HFFc6 (cell line): ENCODE measurements at regions not wholly inside any gene's neighbourhood (a gene's known extent, or its start where the extent isn't known, plus 50 kb on each side); places are given as distances from the start of the nearest gene placed in this dataset.
"Not testable (repeated sequence)": the region's sequence is repeated elsewhere in the genome, so short reads cannot be mapped to it uniquely, and the experiment has no call there.

Experiments used
- DNase-seq: peaks from one replicate; pipeline ENCODE4 v3.0.0-alpha.2; 2018
- H3K27ac Mint-ChIP-seq: 2 replicates; pipeline ENCODE4 v1.8.0; 2020; ENCODE audit warnings: mild to moderate bottlenecking, mixed read lengths
- H3K27me3 Mint-ChIP-seq: 2 replicates; pipeline ENCODE4 v1.8.0; 2021; ENCODE audit warnings: mild to moderate bottlenecking, moderate library complexity, mixed read lengths; ENCODE audit not compliant: insufficient read depth
- H3K36me3 Mint-ChIP-seq: 2 replicates; pipeline ENCODE4 v1.8.0; 2021; ENCODE audit warnings: low read depth, mixed read lengths
- H3K4me1 Mint-ChIP-seq: 2 replicates; pipeline ENCODE4 v1.8.0; 2020; ENCODE audit warnings: low read depth, mixed read lengths
- H3K4me3 Mint-ChIP-seq: 2 replicates; pipeline ENCODE4 v1.8.0; 2020; ENCODE audit warnings: mild to moderate bottlenecking, moderate library complexity, mixed read lengths
- H3K9me3 Mint-ChIP-seq: 2 replicates; pipeline ENCODE4 v1.8.0; 2020; ENCODE audit warnings: mild to moderate bottlenecking, mixed read lengths
- TF ChIP-seq, protein P1 (sequence below): fragments of 200-600 bp; sonication (generic); IDR thresholded peaks from 2 replicates; pipeline ENCODE4 v1.5.0; 2021; ENCODE audit warnings: antibody characterized with exemption, mild to moderate bottlenecking

- DNase-seq = no peak
- Mint-ChIP-seq H3K4me3 (no peak overlapping the region), H3K9me3 (no peaks in the 10 kb centered on the region), H3K27me3 (no peaks in the 10 kb centered on the region; the same call in none of the 2 replicates), H3K36me3 (no peaks in the 10 kb centered on the region), H3K27ac (no peak overlapping the region), H3K4me1 (peaks cover 39% of the 10 kb centered on the region)
- TF ChIP-seq, protein P1, sequence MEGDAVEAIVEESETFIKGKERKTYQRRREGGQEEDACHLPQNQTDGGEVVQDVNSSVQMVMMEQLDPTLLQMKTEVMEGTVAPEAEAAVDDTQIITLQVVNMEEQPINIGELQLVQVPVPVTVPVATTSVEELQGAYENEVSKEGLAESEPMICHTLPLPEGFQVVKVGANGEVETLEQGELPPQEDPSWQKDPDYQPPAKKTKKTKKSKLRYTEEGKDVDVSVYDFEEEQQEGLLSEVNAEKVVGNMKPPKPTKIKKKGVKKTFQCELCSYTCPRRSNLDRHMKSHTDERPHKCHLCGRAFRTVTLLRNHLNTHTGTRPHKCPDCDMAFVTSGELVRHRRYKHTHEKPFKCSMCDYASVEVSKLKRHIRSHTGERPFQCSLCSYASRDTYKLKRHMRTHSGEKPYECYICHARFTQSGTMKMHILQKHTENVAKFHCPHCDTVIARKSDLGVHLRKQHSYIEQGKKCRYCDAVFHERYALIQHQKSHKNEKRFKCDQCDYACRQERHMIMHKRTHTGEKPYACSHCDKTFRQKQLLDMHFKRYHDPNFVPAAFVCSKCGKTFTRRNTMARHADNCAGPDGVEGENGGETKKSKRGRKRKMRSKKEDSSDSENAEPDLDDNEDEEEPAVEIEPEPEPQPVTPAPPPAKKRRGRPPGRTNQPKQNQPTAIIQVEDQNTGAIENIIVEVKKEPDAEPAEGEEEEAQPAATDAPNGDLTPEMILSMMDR = no peak
Observed at GRCh38 chr4:26192899-26193869, 127.6 kb upstream of the RBPJ start.

DNA sequence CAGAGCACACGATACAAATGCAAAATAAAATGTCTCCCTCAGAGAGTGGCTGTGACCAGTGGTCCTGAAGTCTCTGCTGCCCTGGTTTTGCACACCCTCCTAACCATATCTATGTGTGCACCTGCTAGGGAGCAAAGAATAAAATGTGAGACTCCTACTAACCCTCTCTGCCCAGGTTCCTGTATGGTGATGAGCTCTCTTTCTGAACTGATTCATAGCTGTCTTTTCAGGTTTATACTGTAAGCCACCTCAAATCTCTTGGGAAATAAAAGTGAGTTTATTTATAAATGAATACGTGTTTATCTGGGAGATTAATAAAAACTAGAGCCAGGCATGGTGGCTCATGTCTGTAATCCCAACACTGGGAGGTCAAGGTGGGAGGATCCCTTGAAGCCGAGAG lies 126.0 kb upstream of the RBPJ start:
- H3K4me1 Mint-ChIP-seq = peaks cover 54% of the 10 kb centered on the region
- H3K9me3 Mint-ChIP-seq = no peaks in the 10 kb centered on the region
- H3K27ac Mint-ChIP-seq = no peak overlapping the region
- no peak for DNase-seq
- TF ChIP-seq, protein P1 = no peak
- H3K27me3 Mint-ChIP-seq = no peaks in the 10 kb centered on the region; the same call in none of the 2 replicates
- H3K4me3 Mint-ChIP-seq = no peak overlapping the region
- no peaks in the 10 kb centered on the region for H3K36me3 Mint-ChIP-seq

GRCh38 chr4:26196567-26196966 lies 124.2 kb upstream of the RBPJ start:
- Mint-ChIP-seq H3K9me3 (no peaks in the 10 kb centered on the region), H3K36me3 (no peaks in the 10 kb centered on the region), H3K4me1 (peaks cover 64% of the 10 kb centered on the region), H3K4me3 (no peak overlapping the region), H3K27ac (no peak overlapping the region), H3K27me3 (no peaks in the 10 kb centered on the region; the same call in none of the 2 replicates)
- no peak for DNase-seq
- TF ChIP-seq, protein P1 = no peak

GRCh38 chr4:26197018-26197779 lies 123.6 kb upstream of the RBPJ start:
- Mint-ChIP-seq H3K27me3 (no peaks in the 10 kb centered on the region; the same call in none of the 2 replicates), H3K36me3 (no peaks in the 10 kb centered on the region), H3K27ac (peak overlapping the region; percentile 78), H3K9me3 (no peaks in the 10 kb centered on the region), H3K4me3 (peak overlapping the region; percentile 56), H3K4me1 (peaks cover 66% of the 10 kb centered on the region)
- peak; percentile 96 for DNase-seq
- TF ChIP-seq, protein P1 = no peak

DNA sequence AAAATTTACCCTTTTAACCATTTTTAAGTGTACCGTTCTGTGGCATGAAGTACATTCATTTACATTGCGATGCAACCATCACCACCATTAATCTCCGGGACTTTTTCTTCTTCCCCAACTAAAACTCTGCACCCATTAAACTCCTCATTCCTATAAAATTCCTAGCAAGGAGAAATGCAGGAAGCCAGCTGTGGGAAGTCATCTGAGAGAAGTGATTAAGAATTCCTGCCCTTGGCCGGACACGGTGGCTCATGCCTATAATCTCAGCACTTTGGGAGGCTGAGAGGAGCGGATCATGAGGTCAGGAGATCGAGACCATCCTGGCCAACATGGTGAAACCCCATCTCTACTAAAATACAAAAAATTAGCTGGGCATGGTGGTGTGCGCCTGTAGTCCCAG lies 121.9 kb upstream of the RBPJ start:
- H3K36me3 Mint-ChIP-seq, H3K9me3 Mint-ChIP-seq, H3K27me3 Mint-ChIP-seq: not testable (repeated sequence)
- peak; percentile 56 for DNase-seq
- peak overlapping the region; percentile 50 for H3K4me3 Mint-ChIP-seq
- H3K4me1 Mint-ChIP-seq = peaks cover 66% of the 10 kb centered on the region
- H3K27ac Mint-ChIP-seq = peak overlapping the region; percentile 84
